A673 (cell line): ENCODE measurements at regions not wholly inside any gene's neighbourhood (a gene's known extent, or its start where the extent isn't known, plus 50 kb on each side); places are given as distances from the start of the nearest gene placed in this dataset.
A peak's percentile ranks its signal among the peaks of the same experiment; 100 is the strongest.

ENCODE experiments used
- BruUV-seq: library from RNA; stranded (reverse); fragments of 400-500 nt; replicated peaks from 2 replicates; lab custom pipeline; 2021; lab: Mats Ljungman, UMichigan
- CTCF ChIA-PET: fragments of 300-600 bp; sonication (Branson Sonifier 250); formaldehyde crosslinking; loops from one replicate; lab custom pipeline; 2022; ENCODE audit warnings: antibody characterized with exemption; lab: Charles Lee
- POLR2A ChIA-PET: fragments of 300-600 bp; sonication (Branson Sonifier 250); formaldehyde crosslinking; loops from one replicate; lab custom pipeline; 2022; ENCODE audit warnings: antibody characterized with exemption; ENCODE audit not compliant: low non-redundant PET; lab: Charles Lee
- DNase-seq: peaks from one replicate; pipeline ENCODE4 v3.0.0-alpha.2; 2015; ENCODE audit warnings: low spot score
- H3K27ac ChIP-seq: fragments of 200-600 bp; sonication (generic); 2 replicates; pipeline ENCODE4 v1.5.1; 2016; ENCODE audit warnings: mixed run types, low read depth, mild to moderate bottlenecking, mixed read lengths, antibody characterized with exemption, low read length; ENCODE audit not compliant: poor library complexity, severe bottlenecking
- H3K27me3 ChIP-seq: fragments of 200-600 bp; sonication (generic); replicated peaks from 2 replicates; pipeline ENCODE4 v1.6.1; 2017; ENCODE audit warnings: mixed run types, low read depth, mild to moderate bottlenecking, mixed read lengths, antibody characterized with exemption, low read length; ENCODE audit not compliant: insufficient read depth, poor library complexity
- H3K36me3 ChIP-seq: fragments of 200-600 bp; sonication (generic); 2 replicates; pipeline ENCODE4 v1.6.1; 2016; ENCODE audit warnings: mixed run types, mild to moderate bottlenecking, mixed read lengths, antibody characterized with exemption, low read length; ENCODE audit not compliant: insufficient read depth, poor library complexity, severe bottlenecking
- H3K4me1 ChIP-seq: fragments of 200-600 bp; sonication (generic); 2 replicates; pipeline ENCODE4 v1.6.1; 2017; ENCODE audit warnings: mixed run types, mild to moderate bottlenecking, mixed read lengths, antibody characterized with exemption, low read length; ENCODE audit not compliant: insufficient read depth, poor library complexity, severe bottlenecking
- H3K4me3 ChIP-seq: fragments of 200-600 bp; sonication (generic); 2 replicates; pipeline ENCODE4 v1.5.1; 2016; ENCODE audit warnings: low read depth, mixed run types, mild to moderate bottlenecking, mixed read lengths, low read length; ENCODE audit not compliant: poor library complexity, severe bottlenecking
- H3K9me3 ChIP-seq: fragments of 200-600 bp; sonication (generic); 2 replicates; pipeline ENCODE4 v1.6.1; 2016; ENCODE audit warnings: mixed run types, low read depth, mild to moderate bottlenecking, mixed read lengths, antibody characterized with exemption, low read length; ENCODE audit not compliant: poor library complexity, severe bottlenecking
- EZH2 ChIP-seq: fragments of 200-600 bp; sonication (generic); IDR thresholded peaks from 2 replicates; pipeline ENCODE4 v1.6.1; 2017; ENCODE audit warnings: borderline replicate concordance, low read depth, mild to moderate bottlenecking, mixed read lengths, antibody characterized with exemption, low read length; ENCODE audit not compliant: poor library complexity, severe bottlenecking
- intact Hi-C: fragments of 100-400 bp; cut with micrococcal nuclease; formaldehyde crosslinking; loops from one replicate; pipeline ENCODE4 v1.10.0; 2022; ENCODE audit not compliant: unreplicated experiment
- TF ChIP-seq, protein P1 (sequence below): fragments of 300-800, 200-600 bp; sonication (generic); conservative IDR thresholded peaks from 2 replicates; pipeline ENCODE4 v1.5.1; 2017; ENCODE audit warnings: low read depth, mild to moderate bottlenecking, antibody characterized with exemption, low read length, moderate library complexity, mixed read lengths

DNA sequence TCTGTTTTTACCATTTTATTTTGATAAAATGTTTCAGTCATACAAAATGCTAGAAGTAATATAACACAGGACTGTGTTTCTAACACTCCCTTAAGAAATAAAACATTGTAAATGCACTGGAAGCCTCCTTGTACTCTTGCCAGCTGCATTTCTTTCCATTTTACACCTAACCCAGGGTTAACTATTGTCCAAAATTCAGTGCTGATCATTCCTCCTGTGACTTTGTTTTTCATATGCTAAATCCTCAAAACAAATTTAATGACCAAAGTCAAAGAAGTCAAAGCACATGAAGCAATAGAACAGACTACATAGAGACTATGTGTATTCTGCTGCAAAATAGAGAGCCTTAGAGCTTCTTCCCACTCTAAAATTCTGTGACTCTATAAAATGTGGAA, 420.3 kb upstream of the PRICKLE1 start:
- CTCF ChIA-PET: no interaction called here

DNA sequence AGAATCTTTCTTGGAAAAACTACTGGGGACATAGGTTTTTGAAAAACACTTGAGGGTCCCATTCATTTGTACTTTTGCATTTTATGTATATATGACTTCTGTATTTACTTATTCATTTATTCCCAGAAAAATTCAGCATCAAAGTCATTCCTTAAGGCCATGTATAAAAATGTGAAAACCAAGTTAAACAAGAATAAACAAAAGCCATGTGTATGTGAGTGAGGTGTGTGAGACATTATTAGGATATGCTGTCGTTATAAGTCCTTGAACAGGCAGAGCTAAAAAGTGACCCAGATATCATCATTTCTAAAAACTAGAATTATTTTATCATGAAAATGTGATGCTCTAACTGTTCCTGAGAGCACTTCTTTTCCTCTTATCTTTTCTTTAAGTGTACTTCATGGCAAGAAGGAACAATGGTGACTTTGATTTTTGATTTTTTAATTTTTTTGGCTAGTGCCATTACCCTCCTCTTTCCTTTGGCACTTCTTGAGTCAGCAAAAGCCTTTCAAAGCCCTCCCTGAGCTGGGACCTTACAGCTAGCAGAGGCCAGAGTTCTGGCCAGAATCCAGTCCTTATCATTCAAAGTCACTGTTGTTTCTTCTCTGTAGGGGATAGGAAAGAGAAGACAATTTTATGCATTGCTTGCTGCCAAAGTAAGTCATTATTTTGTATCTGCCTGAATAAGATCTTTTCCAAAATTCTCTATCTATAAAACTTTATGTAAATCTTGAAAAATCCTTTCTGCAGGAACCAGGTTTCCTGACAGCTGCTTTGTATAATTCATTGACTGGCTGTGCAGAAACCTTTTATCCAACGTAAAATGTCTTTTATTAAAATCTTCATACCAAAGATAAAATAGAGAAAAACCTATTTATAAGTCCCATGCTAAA, 419.7 kb upstream of the PRICKLE1 start:
- Histone ChIP-seq H3K4me3 (no peak overlapping the region), H3K9me3 (no peaks in the 10 kb centered on the region), H3K4me1 (no peaks in the 10 kb centered on the region), H3K27me3 (no peaks in the 10 kb centered on the region), H3K36me3 (no peaks in the 10 kb centered on the region), H3K27ac (no peak overlapping the region)
- BruUV-seq: no TSS peak
- ChIA-PET CTCF (no interaction called here), POLR2A (no interaction called here)
- TF ChIP-seq EZH2: no peak
- TF ChIP-seq, protein P1, sequence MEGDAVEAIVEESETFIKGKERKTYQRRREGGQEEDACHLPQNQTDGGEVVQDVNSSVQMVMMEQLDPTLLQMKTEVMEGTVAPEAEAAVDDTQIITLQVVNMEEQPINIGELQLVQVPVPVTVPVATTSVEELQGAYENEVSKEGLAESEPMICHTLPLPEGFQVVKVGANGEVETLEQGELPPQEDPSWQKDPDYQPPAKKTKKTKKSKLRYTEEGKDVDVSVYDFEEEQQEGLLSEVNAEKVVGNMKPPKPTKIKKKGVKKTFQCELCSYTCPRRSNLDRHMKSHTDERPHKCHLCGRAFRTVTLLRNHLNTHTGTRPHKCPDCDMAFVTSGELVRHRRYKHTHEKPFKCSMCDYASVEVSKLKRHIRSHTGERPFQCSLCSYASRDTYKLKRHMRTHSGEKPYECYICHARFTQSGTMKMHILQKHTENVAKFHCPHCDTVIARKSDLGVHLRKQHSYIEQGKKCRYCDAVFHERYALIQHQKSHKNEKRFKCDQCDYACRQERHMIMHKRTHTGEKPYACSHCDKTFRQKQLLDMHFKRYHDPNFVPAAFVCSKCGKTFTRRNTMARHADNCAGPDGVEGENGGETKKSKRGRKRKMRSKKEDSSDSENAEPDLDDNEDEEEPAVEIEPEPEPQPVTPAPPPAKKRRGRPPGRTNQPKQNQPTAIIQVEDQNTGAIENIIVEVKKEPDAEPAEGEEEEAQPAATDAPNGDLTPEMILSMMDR: no peak
- intact Hi-C loops: no loop called here
- peak; percentile 41 for DNase-seq

More for the DNA sequence above, 420.3 kb upstream of the PRICKLE1 start:
- no TSS peak for BruUV-seq
- H3K4me3 ChIP-seq: no peak overlapping the region
- H3K36me3 ChIP-seq: no peaks in the 10 kb centered on the region
- H3K27me3 ChIP-seq: no peaks in the 10 kb centered on the region
- DNase-seq: no peak
- H3K9me3 ChIP-seq: no peaks in the 10 kb centered on the region
- intact Hi-C loops: no loop called here
- POLR2A ChIA-PET: no interaction called here
- no peak overlapping the region for H3K27ac ChIP-seq
- no peaks in the 10 kb centered on the region for H3K4me1 ChIP-seq
- TF ChIP-seq, protein P1: no peak
- no peak for TF ChIP-seq EZH2

DNA sequence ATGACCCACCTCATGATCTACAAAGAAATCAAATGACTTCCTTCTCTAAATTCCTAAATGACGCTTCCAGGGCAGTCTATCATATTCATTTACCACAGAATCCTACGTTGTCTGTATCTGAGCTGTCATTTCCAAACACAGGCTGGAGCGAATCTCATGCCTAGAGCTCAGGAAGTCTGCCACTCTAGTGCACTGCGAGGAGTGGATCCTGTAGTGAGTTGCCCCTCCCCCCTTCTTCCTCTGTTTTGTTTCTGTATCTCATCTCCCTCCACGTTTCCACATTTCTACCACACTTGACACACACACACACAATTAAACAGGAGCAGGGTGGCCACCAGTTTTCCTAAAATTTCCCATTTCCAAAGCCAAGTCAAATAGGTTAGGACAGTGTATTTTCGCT, 415.4 kb upstream of the PRICKLE1 start:
- no peaks in the 10 kb centered on the region for H3K4me1 ChIP-seq
- POLR2A ChIA-PET: no interaction called here
- H3K27me3 ChIP-seq: no peaks in the 10 kb centered on the region
- BruUV-seq: no TSS peak
- TF ChIP-seq, protein P1: no peak
- TF ChIP-seq EZH2: no peak
- no peak overlapping the region for H3K4me3 ChIP-seq
- no peak overlapping the region for H3K27ac ChIP-seq
- DNase-seq: peak; percentile 5
- no peaks in the 10 kb centered on the region for H3K9me3 ChIP-seq
- CTCF ChIA-PET: no interaction called here
- no peaks in the 10 kb centered on the region for H3K36me3 ChIP-seq
- intact Hi-C loops: no loop called here
